GM12892 (cell line): ENCODE measurements at regions not wholly inside any gene's neighbourhood (a gene's known extent, or its start where the extent isn't known, plus 50 kb on each side); places are given as distances from the start of the nearest gene placed in this dataset.

Source experiments
- POLR2A ChIP-seq: IDR thresholded peaks from 2 replicates; pipeline ENCODE4 v1.6.1; 2011; ENCODE audit warnings: low read depth, low read length, control low read depth
- POLR2AphosphoS5 ChIP-seq: IDR thresholded peaks from 2 replicates; pipeline ENCODE4 v1.6.1; 2011; ENCODE audit warnings: low read depth, low read length, control low read depth

DNA sequence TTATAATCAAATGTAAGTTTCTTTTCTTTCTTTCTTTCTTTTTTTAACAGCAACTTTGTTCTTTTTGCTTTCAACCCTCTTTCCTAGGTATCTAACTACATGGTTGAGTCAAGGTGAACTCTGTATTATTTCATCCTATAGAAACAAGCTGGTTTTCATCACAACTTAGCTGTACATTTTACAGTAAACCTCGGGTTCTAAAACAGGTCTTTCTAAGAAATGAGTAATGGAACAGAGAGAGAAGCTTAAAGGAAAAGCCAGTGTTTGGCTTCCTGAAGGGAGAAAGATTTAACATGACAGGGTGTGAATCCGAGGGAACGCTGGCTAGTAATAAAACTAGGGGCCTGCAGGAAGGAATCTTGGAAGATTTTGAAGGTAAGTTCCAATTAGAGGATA is 143.4 kb upstream of the ITGB1 start:
- no peak for TF ChIP-seq POLR2A
- no peak for TF ChIP-seq POLR2AphosphoS5
